ENCODE measurements at regions not wholly inside any gene's neighbourhood (a gene's known extent, or its start where the extent isn't known, plus 50 kb on each side); places are given as distances from the start of the nearest gene placed in this dataset.
A peak's percentile ranks its signal among the peaks of the same experiment; 100 is the strongest.

DNA sequence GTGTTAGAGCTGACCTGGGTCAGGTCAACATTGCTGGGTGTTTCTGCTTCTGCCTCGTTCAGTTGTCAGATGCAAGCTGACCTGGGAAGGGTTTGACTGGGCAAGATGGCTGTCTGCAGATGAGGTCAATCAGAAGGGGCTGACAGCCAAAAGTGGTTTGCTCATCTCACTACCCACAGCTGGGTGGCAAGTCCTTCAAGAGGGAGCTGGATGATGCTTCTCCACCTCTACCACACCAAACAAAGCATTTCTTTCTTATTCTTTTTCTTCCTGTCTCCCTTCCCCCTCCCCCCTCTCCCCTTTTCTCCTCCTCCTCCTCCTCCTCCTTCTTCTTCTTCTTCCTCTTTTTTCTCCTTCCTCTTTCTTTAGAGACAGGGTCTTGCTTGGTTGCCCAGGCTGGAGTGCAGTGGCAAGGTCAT, 268.2 kb upstream of the PLEKHG7 start (continued):
- TF ChIP-seq BHLHE40 (IDR thresholded peaks at IDR 0.05; ENCODE audit: borderline replicate concordance in 1 of 2, low read depth in 2 of 2, low read length in 1 of 2) (0 out of 4 replicates have a peak, but pooled peaks of 1 of the 2 experiments have one; percentile 2), CBFB (IDR thresholded peaks at IDR 0.05; ENCODE audit: low read depth) (peak; percentile 53; the same call in 1 of the 2 replicates), MTA2 (IDR thresholded peaks at IDR 0.05; ENCODE audit: low read depth) (peak; percentile 56; the same call in 1 of the 2 replicates), ZNF24 (IDR thresholded peaks at IDR 0.05) (no peak), DPF2 (IDR thresholded peaks at IDR 0.05) (0 out of 2 replicates have a peak, but pooled peaks have one; percentile 55), HDGF (IDR thresholded peaks at IDR 0.05) (peak; percentile 55; the same call in 1 of the 2 replicates), BCL11A (IDR thresholded peaks at IDR 0.05; ENCODE audit: low read depth, low read length) (no peak; the same call in 1 of the 2 replicates), HDAC2 (IDR thresholded peaks at IDR 0.05) (no peak), STAT1 (conservative IDR thresholded peaks at IDR 0.05) (no peak), POU2F2 (IDR thresholded peaks at IDR 0.05; ENCODE audit: borderline replicate concordance, low read depth, low read length) (0 out of 3 replicates have a peak, but pooled peaks have one; percentile 12), ZNF274 (IDR thresholded peaks at IDR 0.05; ENCODE audit: insufficient read depth, insufficient read length) (no peak), ESRRA (IDR thresholded peaks at IDR 0.05; ENCODE audit: low read length) (no peak), SMAD5 (IDR thresholded peaks at IDR 0.05; ENCODE audit: low read depth) (no peak), SMAD1 (IDR thresholded peaks at IDR 0.05; ENCODE audit: low read depth, partially characterized antibody) (no peak), ZNF217 (IDR thresholded peaks at IDR 0.05) (no peak), CBX3 (IDR thresholded peaks at IDR 0.05; ENCODE audit: borderline replicate concordance, low read depth) (no peak), JUNB (IDR thresholded peaks at IDR 0.05) (peak; percentile 61; the same call in 1 of the 2 replicates), NFYB (IDR thresholded peaks at IDR 0.05; ENCODE audit: insufficient read depth, low read depth, low read length) (no peak)
- TF ChIP-seq, protein P1, sequence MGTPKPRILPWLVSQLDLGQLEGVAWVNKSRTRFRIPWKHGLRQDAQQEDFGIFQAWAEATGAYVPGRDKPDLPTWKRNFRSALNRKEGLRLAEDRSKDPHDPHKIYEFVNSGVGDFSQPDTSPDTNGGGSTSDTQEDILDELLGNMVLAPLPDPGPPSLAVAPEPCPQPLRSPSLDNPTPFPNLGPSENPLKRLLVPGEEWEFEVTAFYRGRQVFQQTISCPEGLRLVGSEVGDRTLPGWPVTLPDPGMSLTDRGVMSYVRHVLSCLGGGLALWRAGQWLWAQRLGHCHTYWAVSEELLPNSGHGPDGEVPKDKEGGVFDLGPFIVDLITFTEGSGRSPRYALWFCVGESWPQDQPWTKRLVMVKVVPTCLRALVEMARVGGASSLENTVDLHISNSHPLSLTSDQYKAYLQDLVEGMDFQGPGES (IDR thresholded peaks at IDR 0.05) = no peak
- TF ChIP-seq, protein P2, sequence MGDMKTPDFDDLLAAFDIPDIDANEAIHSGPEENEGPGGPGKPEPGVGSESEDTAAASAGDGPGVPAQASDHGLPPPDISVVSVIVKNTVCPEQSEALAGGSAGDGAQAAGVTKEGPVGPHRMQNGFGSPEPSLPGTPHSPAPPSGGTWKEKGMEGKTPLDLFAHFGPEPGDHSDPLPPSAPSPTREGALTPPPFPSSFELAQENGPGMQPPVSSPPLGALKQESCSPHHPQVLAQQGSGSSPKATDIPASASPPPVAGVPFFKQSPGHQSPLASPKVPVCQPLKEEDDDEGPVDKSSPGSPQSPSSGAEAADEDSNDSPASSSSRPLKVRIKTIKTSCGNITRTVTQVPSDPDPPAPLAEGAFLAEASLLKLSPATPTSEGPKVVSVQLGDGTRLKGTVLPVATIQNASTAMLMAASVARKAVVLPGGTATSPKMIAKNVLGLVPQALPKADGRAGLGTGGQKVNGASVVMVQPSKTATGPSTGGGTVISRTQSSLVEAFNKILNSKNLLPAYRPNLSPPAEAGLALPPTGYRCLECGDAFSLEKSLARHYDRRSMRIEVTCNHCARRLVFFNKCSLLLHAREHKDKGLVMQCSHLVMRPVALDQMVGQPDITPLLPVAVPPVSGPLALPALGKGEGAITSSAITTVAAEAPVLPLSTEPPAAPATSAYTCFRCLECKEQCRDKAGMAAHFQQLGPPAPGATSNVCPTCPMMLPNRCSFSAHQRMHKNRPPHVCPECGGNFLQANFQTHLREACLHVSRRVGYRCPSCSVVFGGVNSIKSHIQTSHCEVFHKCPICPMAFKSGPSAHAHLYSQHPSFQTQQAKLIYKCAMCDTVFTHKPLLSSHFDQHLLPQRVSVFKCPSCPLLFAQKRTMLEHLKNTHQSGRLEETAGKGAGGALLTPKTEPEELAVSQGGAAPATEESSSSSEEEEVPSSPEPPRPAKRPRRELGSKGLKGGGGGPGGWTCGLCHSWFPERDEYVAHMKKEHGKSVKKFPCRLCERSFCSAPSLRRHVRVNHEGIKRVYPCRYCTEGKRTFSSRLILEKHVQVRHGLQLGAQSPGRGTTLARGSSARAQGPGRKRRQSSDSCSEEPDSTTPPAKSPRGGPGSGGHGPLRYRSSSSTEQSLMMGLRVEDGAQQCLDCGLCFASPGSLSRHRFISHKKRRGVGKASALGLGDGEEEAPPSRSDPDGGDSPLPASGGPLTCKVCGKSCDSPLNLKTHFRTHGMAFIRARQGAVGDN (IDR thresholded peaks at IDR 0.05) = peak; percentile 81
- TF ChIP-seq, protein P3, sequence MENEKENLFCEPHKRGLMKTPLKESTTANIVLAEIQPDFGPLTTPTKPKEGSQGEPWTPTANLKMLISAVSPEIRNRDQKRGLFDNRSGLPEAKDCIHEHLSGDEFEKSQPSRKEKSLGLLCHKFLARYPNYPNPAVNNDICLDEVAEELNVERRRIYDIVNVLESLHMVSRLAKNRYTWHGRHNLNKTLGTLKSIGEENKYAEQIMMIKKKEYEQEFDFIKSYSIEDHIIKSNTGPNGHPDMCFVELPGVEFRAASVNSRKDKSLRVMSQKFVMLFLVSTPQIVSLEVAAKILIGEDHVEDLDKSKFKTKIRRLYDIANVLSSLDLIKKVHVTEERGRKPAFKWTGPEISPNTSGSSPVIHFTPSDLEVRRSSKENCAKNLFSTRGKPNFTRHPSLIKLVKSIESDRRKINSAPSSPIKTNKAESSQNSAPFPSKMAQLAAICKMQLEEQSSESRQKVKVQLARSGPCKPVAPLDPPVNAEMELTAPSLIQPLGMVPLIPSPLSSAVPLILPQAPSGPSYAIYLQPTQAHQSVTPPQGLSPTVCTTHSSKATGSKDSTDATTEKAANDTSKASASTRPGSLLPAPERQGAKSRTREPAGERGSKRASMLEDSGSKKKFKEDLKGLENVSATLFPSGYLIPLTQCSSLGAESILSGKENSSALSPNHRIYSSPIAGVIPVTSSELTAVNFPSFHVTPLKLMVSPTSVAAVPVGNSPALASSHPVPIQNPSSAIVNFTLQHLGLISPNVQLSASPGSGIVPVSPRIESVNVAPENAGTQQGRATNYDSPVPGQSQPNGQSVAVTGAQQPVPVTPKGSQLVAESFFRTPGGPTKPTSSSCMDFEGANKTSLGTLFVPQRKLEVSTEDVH (IDR thresholded peaks at IDR 0.05; ENCODE audit: low read depth, partially characterized antibody) = no peak
- TF ChIP-seq, protein P4, sequence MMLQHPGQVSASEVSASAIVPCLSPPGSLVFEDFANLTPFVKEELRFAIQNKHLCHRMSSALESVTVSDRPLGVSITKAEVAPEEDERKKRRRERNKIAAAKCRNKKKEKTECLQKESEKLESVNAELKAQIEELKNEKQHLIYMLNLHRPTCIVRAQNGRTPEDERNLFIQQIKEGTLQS (IDR thresholded peaks at IDR 0.05; ENCODE audit: borderline replicate concordance, extremely low read depth, low read depth, low read length) = no peak
- TF ChIP-seq, protein P5, sequence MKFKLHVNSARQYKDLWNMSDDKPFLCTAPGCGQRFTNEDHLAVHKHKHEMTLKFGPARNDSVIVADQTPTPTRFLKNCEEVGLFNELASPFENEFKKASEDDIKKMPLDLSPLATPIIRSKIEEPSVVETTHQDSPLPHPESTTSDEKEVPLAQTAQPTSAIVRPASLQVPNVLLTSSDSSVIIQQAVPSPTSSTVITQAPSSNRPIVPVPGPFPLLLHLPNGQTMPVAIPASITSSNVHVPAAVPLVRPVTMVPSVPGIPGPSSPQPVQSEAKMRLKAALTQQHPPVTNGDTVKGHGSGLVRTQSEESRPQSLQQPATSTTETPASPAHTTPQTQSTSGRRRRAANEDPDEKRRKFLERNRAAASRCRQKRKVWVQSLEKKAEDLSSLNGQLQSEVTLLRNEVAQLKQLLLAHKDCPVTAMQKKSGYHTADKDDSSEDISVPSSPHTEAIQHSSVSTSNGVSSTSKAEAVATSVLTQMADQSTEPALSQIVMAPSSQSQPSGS (IDR thresholded peaks at IDR 0.05; ENCODE audit: low read length) = peak; percentile 34; the same call in 1 of the 2 replicates

Data from GM12878 (cell line).